Hepatocyte (in vitro differentiated cells): ENCODE measurements at regions not wholly inside any gene's neighbourhood (a gene's known extent, or its start where the extent isn't known, plus 50 kb on each side); places are given as distances from the start of the nearest gene placed in this dataset.

Experiments used
- DNase-seq: peaks from one replicate; pipeline ENCODE4 v3.0.0-alpha.2; 2016; ENCODE audit warnings: low spot score
- H2AFZ ChIP-seq: fragments of 200-600 bp; sonication (generic); 2 replicates; pipeline ENCODE4 v1.6.0; 2016; ENCODE audit warnings: antibody characterized with exemption, mild to moderate bottlenecking
- H3K27ac ChIP-seq: fragments of 200-600 bp; sonication (generic); 2 replicates; pipeline ENCODE4 v1.5.1; 2016; ENCODE audit warnings: mild to moderate bottlenecking
- H3K27me3 ChIP-seq: fragments of 200-600 bp; sonication (generic); 2 replicates; pipeline ENCODE4 v1.6.1; 2016
- H3K36me3 ChIP-seq: fragments of 200-600 bp; sonication (generic); replicated peaks from 2 replicates; pipeline ENCODE4 v1.5.1; 2016; ENCODE audit warnings: low read depth; ENCODE audit not compliant: insufficient read depth
- H3K4me1 ChIP-seq: fragments of 200-600 bp; sonication (generic); 2 replicates; pipeline ENCODE4 v1.5.1; 2016; ENCODE audit warnings: mild to moderate bottlenecking, moderate library complexity; ENCODE audit not compliant: insufficient read depth
- H3K4me2 ChIP-seq: fragments of 200-600 bp; sonication (generic); 2 replicates; pipeline ENCODE4 v1.6.0; 2016
- H3K4me3 ChIP-seq: fragments of 200-600 bp; sonication (generic); 2 replicates; pipeline ENCODE4 v1.5.1; 2016; ENCODE audit warnings: mild to moderate bottlenecking
- H3K79me2 ChIP-seq: fragments of 200-600 bp; sonication (generic); 2 replicates; pipeline ENCODE4 v1.6.0; 2017; ENCODE audit warnings: mild to moderate bottlenecking
- H3K9me2 ChIP-seq: fragments of 200-600 bp; sonication (generic); replicated peaks from 2 replicates; pipeline ENCODE4 v1.6.0; 2017; ENCODE audit warnings: mild to moderate bottlenecking; ENCODE audit not compliant: insufficient read depth
- H3K9me3 ChIP-seq: fragments of 200-600 bp; sonication (generic); 2 replicates; pipeline ENCODE4 v1.5.1; 2016; ENCODE audit warnings: low read depth, mild to moderate bottlenecking
- H4K20me1 ChIP-seq: fragments of 200-600 bp; sonication (generic); 2 replicates; pipeline ENCODE4 v1.6.0; 2016; ENCODE audit warnings: mild to moderate bottlenecking; ENCODE audit not compliant: insufficient read depth, poor library complexity, severe bottlenecking
- EZH2 ChIP-seq: fragments of 200-600 bp; sonication (generic); IDR thresholded peaks from 2 replicates; pipeline ENCODE4 v1.6.1; 2016; ENCODE audit warnings: antibody characterized with exemption, mild to moderate bottlenecking, borderline replicate concordance
- EZH2phosphoT487 ChIP-seq: fragments of 200-600 bp; sonication (generic); IDR thresholded peaks from one replicate; pipeline ENCODE4 v1.6.1; 2018; ENCODE audit warnings: antibody characterized with exemption, mild to moderate bottlenecking, low read depth, moderate library complexity; ENCODE audit not compliant: unreplicated experiment, severe bottlenecking
- WGBS: methylation state at CpG from one replicate; pipeline ENCODE4 v1.1.6; 2016; ENCODE audit warnings: low lambda C conversion rate; ENCODE audit errors: missing lambda C conversion rate; 5-methylcytosine and 5-hydroxymethylcytosine counted together
- TF ChIP-seq, protein P1 (sequence below): fragments of 200-600 bp; sonication (generic); IDR thresholded peaks from 2 replicates; pipeline ENCODE4 v1.5.1; 2016; ENCODE audit warnings: antibody characterized with exemption, mild to moderate bottlenecking; ENCODE audit not compliant: poor library complexity

DNA sequence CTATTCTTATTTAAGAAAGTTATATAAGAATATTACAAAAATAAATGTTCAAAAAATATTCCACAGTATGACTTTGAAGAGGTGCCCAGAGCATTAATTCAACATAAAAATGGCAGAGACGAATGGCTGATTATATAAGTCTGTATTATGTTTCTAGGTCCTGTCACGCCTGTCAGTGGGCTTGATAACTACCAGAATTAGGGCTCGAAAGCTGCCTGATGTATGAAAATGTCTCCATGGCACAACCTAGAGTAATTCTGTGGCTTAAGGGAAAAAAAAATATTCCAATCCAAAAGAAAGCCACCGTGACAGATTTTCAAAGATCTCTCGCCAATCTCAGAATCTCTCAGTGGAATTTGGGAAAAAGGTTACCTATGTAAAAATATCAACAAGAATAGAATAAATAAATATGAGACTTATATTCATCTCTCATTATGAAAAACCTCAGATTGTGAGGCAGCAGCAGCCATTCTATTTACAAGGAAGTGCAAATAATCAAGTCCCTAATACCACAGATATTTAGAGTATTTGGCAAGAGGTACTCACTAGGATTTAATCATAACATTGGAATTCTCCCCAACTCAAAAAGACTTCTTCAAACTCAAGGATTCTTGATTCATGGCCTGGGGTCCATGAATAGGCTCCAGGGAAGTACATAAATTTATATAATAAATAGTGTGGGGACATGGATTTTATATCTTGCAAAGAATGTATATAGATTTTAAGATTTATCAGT is 489.1 kb upstream of the INTU start:
- Histone ChIP-seq H2AFZ (no peak overlapping the region), H3K9me2 (no peaks in the 10 kb centered on the region), H3K4me3 (no peak overlapping the region), H3K9me3 (no peaks in the 10 kb centered on the region), H3K36me3 (no peaks in the 10 kb centered on the region), H3K27ac (no peak overlapping the region), H4K20me1 (no peaks in the 10 kb centered on the region), H3K4me2 (no peak overlapping the region), H3K27me3 (no peaks in the 10 kb centered on the region), H3K4me1 (no peaks in the 10 kb centered on the region), H3K79me2 (no peaks in the 10 kb centered on the region)
- 67% methylated on average over 5 of the region's 5 CpGs for WGBS
- no peak for TF ChIP-seq EZH2
- no peak for TF ChIP-seq EZH2phosphoT487
- TF ChIP-seq, protein P1, sequence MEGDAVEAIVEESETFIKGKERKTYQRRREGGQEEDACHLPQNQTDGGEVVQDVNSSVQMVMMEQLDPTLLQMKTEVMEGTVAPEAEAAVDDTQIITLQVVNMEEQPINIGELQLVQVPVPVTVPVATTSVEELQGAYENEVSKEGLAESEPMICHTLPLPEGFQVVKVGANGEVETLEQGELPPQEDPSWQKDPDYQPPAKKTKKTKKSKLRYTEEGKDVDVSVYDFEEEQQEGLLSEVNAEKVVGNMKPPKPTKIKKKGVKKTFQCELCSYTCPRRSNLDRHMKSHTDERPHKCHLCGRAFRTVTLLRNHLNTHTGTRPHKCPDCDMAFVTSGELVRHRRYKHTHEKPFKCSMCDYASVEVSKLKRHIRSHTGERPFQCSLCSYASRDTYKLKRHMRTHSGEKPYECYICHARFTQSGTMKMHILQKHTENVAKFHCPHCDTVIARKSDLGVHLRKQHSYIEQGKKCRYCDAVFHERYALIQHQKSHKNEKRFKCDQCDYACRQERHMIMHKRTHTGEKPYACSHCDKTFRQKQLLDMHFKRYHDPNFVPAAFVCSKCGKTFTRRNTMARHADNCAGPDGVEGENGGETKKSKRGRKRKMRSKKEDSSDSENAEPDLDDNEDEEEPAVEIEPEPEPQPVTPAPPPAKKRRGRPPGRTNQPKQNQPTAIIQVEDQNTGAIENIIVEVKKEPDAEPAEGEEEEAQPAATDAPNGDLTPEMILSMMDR, result no peak
- DNase-seq, result no peak

DNA sequence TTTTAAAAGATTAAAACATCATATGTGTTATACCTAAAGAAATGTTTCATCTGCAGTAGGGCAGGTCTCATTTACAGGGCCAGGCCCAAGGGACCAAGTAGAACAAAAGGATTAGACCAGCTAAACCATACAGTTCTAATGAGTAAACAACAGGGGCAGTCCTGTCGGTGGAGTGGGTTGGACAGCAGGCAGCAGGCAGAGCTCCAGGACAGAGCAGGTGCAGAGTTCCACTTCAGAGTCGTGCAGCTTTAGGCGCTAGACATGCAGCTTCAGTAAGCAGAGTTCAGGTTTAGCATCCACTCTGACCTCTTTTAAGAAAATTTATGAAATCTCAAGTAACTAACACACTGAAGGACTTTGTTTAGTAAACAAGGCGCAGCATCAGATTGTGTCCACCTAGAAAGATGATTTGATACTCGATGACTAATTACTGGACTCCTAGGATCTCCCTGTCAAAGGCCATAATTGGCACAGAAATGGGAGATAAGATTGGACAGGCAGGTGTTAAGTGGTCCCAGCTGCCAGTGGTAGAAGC is 487.7 kb upstream of the INTU start:
- H3K4me2 ChIP-seq, result no peak overlapping the region
- H3K27me3 ChIP-seq, result no peaks in the 10 kb centered on the region
- 74% methylated on average over 5 of the region's 5 CpGs for WGBS

DNA sequence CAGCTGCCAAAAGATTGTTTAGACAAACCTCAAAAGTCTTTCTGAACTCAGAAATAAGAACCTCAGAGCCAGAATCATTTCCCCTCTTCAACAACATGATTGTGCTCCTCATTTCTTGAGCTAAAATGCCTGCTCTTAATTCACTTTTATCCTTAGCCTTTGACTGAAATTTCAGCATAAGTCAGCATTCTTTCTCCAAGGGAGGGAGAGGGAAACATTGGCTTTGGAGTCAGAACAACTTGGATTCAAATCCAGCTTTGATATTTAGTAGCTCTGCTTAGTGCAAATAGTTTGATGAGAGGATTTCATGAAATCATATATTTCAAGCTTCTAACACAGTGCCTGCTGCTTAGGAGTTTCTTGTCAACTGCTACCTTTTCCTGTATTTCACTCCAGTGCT is 484.6 kb upstream of the INTU start:
- Histone ChIP-seq H3K79me2 (no peaks in the 10 kb centered on the region), H3K4me2 (no peak overlapping the region), H3K9me3 (no peaks in the 10 kb centered on the region), H3K27ac (no peak overlapping the region), H2AFZ (no peak overlapping the region), H3K27me3 (no peaks in the 10 kb centered on the region), H4K20me1 (no peaks in the 10 kb centered on the region), H3K9me2 (no peaks in the 10 kb centered on the region), H3K36me3 (no peaks in the 10 kb centered on the region), H3K4me3 (no peak overlapping the region), H3K4me1 (no peaks in the 10 kb centered on the region)
- TF ChIP-seq EZH2, result no peak
- TF ChIP-seq, protein P1, result no peak
- no peak for TF ChIP-seq EZH2phosphoT487
- DNase-seq, result no peak

More for the DNA sequence above, 487.7 kb upstream of the INTU start:
- Histone ChIP-seq H3K9me3 (no peaks in the 10 kb centered on the region), H3K27ac (no peak overlapping the region), H3K4me1 (no peaks in the 10 kb centered on the region), H3K4me3 (no peak overlapping the region), H3K36me3 (no peaks in the 10 kb centered on the region), H2AFZ (no peak overlapping the region), H3K9me2 (no peaks in the 10 kb centered on the region), H4K20me1 (no peaks in the 10 kb centered on the region), H3K79me2 (no peaks in the 10 kb centered on the region)
- DNase-seq, result no peak
- TF ChIP-seq, protein P1, result no peak
- TF ChIP-seq EZH2phosphoT487 (no peak), EZH2 (no peak)
